ENCODE measurements at regions not wholly inside any gene's neighbourhood (a gene's known extent, or its start where the extent isn't known, plus 50 kb on each side); places are given as distances from the start of the nearest gene placed in this dataset.
"Not testable (repeated sequence)": the region's sequence is repeated elsewhere in the genome, so short reads cannot be mapped to it uniquely, and the experiment has no call there.

DNA sequence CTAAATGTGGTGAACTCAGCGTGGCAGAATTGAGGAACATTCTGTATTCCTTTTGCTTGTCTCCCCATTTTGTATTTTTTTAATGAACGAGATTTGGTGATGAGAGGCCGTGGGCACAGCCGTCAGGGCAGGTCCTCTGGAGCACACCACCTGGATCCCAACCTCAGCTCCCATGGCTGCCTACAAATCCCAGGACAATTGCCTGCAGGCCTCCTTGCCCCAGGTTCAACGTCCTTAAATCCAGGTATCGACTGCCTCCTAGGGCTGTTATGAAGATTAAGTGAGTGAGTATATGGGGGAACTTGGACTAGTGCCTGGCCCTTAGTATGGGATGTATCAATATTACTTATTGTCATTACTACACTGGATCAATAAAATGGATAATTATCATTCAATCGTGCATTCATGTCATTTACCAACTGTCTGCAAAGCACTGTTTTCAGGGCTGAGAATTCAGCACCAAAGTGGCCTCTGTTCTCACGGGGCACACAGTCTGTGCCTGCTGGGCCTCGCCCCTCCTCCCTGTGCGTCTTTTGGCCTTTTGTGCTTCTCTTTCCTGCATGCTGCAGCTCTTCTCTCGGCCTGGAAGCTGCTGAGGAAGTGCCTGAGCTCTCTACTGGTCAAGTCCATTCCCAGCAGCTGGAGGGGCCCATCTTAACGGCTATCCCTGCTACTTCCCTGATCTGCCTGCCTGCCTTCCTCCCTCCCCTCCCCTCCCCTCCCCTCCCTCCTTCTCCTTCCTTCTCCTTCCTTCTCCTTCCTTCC lies 1343.7 kb downstream of the BRD1 start:
- DNase-seq, result no peak

DNA sequence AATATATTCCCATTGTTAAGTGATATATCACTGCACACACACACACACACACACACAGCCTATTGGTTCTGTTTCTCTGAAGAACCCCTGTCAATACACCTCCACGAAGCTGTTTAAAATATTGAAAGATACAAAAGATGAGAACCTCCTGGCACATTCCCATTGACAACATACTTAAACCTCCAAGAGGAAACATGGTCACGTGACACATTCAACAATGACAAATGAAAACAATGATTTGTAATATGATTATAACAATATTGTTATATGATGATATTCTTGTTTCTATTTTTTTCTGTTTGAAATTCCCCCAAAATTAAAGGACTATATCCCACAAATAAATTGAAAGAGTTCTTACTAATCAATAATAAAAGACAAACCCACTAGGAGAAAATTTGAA lies 1344.9 kb downstream of the BRD1 start:
- DNase-seq, result no peak

DNA sequence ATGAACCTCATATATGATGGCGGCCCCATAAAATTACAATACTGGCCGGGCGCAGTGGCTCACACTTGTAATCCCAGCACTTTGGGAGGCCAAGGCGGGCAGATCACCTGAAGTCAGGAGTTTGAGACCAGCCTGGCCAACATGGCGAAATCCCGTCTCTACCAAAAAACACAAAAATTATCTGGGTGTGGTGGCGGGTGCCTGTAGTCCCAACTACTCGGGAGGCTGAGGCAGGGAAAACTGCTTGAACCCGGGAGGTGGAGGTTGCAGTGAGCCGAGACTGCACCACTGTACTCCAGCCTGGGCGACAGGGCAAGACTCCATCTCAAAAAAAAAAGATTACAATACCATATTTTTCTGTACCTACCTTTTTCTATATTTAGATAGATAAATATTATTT lies 1345.5 kb downstream of the BRD1 start:
- DNase-seq, result not testable (repeated sequence)

DNA sequence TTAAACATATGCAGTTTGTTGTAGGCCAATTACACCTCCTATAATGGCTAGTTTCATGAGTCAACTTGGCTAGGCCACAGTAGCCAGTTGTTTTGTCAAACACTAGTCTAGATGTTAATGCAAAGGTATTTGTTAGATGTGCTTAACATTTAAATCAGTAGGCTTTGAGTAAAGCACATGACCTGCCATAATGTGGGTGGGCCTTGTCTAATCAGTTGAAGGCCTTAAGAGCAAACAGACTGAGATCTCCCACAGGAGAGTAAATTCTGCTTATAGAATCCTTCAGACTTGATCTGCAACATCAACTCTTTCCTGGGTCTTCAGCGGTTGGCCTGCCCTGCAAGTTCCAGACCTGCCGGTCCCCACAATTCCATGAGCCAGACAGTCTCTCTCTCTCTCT lies 1345.9 kb downstream of the BRD1 start:
- no peak for DNase-seq

DNA sequence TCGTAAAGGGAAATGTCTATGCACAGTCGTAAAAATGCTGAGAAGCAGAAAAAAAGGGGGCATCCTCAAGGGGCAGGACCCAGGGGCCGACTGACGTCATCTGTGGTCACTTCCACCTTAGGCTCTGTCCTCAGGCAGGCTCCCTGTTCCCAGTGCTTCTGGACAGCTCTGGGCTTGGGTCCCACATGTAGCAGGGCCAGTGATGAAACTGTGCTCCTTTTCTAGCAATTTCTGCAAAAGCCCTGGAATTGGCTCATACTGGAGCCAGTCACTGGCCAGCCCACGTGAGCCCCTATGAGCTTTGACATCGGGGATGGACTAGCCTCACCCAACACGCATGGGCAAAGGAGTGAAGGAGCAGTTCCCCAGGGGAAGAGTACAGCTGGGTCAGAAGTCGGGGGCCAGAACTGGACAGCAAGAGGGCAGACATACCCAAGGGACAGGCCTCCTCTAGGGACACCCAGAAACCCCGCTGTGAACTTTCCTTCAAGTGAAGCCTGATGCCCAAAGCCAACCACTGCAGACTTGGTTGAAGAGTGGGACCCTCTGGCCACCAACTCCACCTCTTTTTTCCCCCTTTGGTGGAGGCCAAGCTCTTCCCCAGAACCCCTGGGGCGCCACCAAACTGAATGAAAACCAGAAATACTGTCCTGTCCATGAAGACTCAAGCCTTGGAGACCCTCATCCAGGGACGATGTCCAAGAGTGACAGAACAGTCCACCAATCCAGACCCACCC lies 1349.0 kb downstream of the BRD1 start:
- no peak for DNase-seq

DNA sequence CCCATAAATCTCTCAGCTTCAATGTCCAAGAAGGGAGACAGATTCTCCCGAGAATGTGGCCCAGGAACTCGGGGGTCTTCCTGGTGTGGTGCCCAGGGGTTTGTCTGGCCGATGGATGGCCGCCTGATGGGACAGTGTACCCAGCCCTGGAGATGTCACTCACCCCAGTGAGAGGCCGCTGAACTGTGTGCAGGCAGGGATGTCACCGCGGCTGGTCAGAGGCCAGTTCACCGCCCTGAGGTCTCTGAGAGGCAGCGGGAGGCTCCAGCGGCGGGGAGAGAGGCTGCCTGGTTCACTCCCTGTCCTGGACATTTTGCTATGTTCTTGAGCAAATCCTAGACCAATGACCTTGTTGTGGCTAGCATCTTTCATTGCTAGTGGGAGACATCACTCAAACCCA lies 1349.5 kb downstream of the BRD1 start:
- no peak for DNase-seq

DNA sequence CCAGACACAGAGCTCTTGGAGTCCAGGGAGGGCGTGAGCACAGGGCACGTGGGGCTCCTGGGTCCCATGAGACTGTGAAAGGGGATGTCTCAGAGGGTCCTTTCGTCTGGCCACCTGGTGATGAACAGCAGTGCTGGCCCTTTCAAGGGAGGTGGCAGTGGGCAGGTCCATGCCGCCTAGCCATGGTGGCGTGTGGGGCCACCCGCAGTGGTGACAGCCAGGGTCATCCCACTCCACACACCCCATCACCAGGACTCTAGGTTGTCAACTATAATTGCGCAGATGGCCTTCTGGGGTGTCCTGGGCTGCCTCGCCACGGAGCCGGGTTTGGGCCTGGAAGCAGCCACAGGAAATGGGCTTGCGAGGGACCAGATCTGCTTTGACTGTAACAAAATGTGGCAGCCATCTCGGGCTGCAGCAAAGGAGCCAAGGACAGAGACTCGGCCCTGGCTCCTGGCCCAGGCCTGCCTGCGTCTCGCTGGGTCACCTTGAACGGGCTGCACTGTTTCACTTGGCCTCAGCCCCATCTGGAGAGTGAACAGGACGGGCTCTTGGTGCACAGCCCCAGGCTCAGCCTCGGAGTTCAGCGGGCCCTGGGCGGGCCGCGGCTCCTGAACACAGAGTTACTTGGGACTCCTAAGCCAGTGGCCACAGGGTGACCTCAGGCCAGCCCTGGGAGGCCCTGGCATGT lies 1350.5 kb downstream of the BRD1 start:
- no peak for DNase-seq

DNA sequence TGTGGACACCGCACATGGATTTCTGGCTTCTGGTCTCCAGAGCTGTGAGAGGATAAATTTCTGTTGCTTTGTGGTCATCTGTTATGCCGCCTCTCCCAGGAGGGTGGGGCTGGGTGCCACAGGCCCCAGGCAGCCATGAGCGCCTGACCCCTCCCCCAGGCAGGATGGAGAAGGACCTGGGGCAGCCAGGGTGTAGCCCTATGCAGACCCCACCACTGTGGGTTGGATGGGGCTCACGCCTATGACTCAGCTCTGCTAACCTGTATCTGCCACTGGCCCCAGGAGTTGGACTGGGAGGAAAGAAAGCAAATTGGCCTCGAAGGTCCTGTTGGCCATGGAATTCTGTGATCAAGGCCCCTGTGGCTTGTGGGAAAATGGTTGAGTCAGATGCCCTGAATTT lies 1351.1 kb downstream of the BRD1 start:
- DNase-seq, result no peak

DNA sequence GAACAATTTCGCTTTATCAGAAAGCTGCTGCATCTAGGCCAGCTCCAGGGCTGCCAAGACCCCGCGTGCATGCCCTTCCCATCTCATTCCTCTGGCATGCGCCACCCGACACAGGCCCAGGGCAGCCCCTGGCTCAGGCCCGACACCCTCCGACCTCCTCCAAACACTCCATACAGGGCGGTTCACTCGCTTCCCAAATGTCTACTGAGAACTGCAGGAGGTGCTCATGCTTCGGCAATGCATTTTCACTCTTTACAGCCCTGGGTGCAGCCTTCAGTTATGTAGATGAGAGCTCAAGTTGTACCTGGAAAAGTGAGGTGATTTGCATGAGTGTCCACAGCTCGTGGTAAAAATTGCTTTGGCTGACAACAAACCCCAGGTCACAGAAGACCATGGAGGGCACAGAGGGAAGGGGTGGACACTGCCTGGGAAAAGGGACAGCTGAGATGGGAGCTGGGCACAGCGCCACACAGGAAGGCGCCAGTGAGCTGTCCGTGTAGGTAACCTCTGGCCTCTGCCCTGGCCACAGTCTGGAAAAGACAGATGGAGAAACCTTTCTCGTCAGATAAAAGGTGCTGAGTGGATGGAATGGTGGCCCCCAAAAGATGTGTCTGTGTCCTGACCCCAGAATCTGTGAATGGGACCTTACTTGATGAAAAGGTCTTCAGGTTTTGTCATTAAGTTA lies 1351.9 kb downstream of the BRD1 start:
- DNase-seq, result no peak

DNA sequence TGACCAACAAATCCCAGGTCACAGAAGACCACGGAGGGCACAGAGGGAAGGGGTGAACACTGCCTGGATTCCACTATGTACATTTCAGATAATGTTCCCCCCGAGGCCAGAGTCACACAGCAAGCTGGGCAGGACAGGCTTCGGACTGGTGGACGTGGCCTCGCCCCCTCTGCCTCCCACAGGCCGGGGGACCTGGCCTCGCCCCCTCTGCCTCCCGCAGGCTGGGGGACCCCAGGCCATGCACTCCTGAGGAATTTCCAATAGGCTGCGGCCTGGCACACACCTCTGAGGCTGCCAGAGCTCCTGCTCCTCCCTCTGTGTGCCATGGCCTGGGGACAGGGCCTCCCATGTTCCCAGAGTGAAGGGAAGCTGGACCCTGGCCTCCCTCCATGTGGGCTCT lies 1352.8 kb downstream of the BRD1 start:
- no peak for DNase-seq

DNA sequence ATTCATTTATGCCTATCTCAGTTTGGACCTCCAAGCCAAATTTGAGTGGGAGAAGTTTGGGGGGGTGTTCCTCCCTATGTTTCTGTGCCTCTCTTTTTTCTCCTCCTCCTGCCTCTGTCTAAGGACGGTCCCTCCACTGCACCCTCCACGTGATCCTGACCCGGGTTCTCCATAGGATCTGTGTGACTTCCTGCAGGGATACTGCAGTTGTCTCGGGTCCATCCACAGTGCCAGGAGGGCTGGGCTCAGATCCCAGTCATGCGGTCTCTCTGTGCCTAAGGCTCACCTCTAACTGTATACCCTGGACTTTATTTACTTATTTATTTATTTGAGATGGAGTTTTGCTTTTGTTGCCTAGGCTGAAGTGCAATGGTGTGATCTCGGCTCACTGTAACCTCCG lies 1354.5 kb downstream of the BRD1 start:
- DNase-seq, result no peak

DNA sequence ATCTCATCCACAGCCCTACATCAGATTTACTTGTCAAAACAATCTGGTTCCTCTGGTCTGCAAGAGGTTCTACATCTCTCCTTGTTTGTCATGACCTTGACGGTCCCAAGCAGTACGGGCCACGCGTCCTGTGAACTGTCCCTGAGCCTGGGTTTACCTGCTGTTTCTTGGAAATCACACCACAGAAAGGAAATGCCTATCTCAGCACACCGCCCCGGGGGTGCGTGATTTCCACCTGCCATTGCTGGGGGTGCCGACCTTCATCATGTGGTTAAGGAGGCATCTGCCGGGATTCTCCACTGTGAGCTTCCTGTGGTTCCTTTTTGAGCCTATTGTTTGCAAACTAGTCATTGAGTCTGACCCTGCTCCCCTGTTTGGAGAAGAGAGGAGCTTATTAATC lies 1363.4 kb downstream of the BRD1 start:
- no peak for DNase-seq

DNA sequence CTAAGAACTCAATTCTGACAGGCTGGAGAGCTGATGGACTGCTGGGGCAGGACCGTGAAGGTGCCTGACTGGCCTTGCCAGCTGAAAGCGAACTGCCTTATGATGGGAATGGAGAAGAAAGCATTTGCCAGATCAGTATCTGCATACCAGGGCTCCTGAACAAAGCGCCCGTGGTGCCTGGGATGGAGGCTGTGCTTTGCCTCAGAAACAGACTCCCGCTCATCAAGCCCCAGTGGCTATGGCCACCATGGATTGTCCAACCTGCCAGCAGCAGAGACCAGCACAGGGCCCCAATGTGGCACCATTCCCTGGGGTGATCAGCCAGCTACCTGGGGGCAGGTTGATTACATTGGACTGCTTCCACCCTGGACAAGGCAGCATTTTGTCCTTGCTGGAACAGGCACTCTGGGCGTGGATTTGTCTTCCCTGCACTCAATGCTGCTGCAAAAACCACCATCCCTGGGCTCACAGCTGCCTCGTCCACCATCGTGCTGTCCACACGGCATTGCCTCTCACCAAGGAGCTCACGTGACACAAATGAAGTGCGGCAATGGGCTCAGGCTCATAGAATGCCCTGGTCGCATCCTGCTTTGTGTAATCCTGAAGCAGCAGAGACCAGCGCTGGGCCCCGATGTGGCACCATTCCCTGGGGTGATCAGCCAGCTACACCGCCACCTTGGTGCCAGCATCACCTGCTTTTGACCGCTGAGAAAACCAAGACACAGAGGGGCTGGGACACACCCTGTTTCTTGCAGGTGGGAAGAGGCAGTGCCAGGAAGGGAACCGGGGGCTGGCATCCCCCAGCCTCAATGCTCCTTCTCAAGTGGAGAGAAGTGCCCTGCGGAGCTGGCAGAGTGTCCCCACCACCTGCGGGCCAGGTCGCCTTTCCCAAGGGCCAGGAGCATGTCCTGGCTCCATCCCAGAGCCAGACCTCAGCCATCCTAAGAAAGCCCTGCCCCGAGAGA lies 1367.5 kb downstream of the BRD1 start:
- no peak for DNase-seq

DNA sequence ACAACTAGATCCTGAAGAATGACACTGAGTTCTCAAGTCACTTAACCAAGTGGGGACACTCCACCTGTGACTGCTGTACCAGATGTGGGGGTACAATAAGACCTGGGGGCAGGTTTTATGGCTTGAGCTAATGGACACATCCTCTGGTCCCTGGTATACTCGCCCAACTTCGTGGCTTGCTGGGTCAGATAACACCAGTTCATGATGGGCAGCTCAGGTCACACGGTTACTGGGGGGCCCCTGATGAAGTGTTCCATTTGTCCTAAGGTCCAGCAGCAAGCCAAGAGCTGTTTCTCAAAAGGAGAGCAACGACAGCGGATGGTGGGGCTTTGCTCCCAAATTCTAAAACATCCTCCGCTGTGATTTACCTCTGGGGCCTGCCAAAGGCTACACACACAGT lies 1368.4 kb downstream of the BRD1 start:
- no peak for DNase-seq

DNA sequence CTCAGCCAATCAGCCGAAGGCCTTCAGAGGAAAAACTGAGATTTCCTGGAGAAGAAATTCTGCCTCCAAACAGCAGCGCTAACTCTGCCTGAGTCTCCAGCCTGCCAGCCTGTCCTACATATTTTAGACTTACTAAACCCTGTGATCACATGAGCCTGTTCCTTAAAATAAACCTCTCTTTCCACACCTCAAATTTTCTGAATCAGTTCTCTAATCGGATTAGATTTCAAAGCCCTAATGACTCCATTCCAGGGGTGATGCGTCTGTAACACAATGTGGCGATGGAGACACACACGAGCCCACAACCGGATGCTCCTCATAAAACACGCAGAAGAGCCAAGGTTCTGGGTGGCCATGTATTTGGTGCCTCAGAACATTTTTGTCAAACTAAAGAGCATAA lies 1371.2 kb downstream of the BRD1 start:
- DNase-seq, result no peak

DNA sequence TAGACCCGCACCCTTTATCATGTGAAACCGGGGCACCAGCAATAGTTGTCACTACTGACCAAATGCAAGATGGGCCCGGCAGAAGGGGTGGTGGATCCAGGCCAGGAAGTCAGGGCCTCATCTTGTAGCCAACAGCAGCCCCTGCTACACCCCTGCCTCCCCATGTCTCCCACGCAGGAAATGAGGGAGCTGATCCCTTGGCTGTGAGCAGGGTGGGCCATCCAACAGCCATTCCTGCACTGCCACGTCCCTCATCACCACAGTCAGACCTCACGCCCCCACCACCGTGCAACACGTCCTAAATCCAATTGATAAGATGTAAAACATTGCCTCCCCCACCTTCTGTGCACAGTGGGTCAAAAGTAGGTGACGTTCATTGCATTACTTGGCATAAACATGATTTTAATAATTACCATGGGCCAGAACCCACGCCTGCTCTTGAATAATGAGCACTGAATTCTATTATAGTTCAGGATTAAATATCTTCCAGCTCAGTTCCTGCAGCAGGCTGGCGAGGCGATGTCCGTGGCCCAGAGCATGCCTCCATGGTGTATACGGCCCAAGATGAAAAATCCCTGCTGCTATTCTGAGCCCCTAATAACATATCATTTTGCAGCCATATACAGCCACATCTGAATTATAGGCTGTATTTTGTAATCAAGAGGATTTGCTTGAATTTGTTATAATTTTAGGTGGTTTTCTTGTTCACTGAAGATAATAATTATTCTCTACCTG lies 1373.8 kb downstream of the BRD1 start:
- DNase-seq, result no peak

DNA sequence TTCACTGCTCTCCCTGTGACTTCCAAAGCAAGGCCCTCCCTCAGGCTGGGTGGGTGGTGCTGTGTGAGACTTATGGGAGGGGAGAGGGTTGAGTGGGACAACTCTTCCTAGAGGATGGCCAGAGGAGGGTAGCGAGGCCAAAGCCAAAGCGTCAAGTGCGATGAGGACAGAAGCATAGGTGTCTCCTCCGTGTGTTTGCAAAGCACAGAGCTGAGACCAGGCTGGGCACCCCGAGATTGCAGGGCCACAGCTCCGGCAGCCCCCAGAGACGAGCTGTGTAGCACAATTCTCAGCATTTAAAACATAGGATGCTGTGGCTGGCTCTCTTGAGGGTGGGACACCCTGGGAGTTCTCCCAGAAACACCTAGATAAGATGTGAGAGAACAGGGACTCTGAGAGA lies 1374.5 kb downstream of the BRD1 start:
- no peak for DNase-seq

DNA sequence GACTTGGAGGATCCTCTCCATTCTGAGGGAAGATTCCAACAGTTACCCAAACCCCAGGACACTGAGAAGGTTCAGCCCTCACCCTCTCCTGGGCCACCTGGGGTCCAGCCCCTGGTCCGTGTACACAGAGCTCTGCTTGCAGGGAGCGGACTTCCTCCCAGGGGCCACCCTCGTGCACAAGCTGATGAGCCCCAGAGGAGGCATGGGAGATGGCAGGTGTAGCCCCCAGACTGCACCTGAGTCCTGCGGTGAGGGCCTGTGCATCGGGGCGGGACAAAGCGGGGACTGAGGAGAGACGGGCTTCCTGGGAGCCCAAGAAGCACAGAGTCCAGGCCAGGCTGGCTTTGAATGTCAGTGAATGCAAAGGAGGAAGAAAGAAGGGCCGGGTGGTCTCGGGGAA lies 1374.9 kb downstream of the BRD1 start:
- no peak for DNase-seq

DNA sequence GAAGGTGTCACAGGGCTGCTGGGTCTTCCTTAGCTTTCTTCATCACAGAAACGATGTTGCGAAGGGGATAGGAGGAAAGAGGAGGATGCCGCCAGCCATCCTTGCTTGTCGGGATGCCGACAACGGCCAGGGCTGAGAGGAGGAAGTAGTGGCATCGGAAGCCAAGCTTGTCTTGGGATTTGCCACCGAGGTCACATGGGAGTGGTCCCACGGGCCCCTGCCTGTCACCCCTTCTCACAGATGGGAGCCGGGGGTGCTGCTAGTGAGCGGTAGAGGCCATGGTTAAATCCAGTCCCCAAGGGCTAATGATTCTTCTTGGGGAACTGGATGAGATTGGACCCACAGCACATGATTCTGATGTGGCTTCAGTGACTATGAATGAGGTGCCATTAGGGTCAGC lies 1375.8 kb downstream of the BRD1 start:
- no peak for DNase-seq

DNA sequence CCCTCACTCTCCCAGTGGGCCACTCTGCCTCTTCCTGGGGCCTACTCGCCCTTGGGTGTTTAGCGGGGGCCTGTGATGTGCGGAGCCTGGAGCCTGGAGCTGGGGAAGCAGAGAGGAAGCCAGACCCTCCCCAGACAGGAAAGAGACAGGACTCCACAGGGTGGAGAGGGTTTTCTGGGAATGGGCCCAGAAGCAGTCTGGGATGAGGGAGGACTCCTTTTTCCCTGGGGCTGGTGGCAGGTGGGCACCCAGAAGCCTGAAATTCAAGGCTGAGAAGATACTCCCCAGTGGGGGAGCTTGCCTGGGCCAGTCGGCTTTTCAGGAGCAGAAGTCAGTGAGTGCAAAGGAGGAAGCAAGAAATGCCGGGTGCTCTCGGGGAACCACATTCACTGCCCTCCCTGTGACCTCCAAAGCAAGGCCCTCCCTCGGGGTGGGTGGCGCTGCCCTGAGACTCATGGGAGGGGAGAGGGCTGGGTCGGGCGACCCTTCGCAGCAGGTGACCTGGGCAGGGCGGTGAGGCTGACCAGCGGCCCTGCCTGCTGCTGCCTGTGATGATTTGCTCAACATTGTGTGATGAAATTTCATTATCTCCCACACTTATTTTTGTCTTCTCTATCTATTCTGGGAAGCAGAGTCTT lies 1377.4 kb downstream of the BRD1 start:
- DNase-seq, result no peak
